ENCODE measurements at regions not wholly inside any gene's neighbourhood (a gene's known extent, or its start where the extent isn't known, plus 50 kb on each side); places are given as distances from the start of the nearest gene placed in this dataset.

DNA sequence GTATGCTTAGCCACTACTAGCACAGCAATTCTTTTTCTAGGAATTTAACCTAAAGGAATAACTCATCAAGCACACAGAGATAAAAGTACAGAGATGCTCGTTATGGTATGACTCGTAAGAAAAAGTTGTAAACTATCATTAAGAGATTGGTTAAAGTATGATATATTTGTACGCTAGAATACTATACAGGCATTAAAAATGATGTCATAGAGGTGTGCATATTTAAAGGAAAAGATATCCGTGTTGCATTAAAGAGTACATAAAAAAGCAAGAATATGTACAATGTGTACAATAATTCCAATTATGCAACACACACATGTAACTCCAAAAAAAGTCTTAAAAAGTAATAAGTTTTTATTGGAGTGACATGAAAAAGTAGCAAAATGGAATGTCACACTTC is 54.5 kb upstream of the PALM2AKAP2 start:
- no peak overlapping the region for H3K27ac ChIP-seq (ENCODE audit: low read depth in 1 of 2, low read length in 2 of 2)
- ATAC-seq (ENCODE audit: poor library complexity) (no peak), DNase-seq (no peak)
- Mint-ChIP-seq H3K9me3 (peaks cover 2% of the 10 kb centered on the region), H3K27ac (no peak overlapping the region), H3K27me3 (peaks cover 8% of the 10 kb centered on the region), H3K36me3 (ENCODE audit: low read depth) (no peaks in the 10 kb centered on the region), H3K4me3 (no peak overlapping the region), H3K4me1 (ENCODE audit: low read depth) (no peaks in the 10 kb centered on the region)
- no peaks in the 10 kb centered on the region for H3K27me3 ChIP-seq (ENCODE audit: control insufficient read depth in 1 of 2, insufficient read depth in 2 of 2, low read length in 2 of 2)
- H3K4me3 ChIP-seq (ENCODE audit: low read length): no peak overlapping the region
- H3K36me3 ChIP-seq (ENCODE audit: insufficient read depth, low read length): no peaks in the 10 kb centered on the region
- intact Hi-C loops (cut with DNase I, micrococcal nuclease): no loop called here
- peaks cover 0 to 4% of the 10 kb centered on the region in 2 experiments for H3K9me3 ChIP-seq (ENCODE audit: control insufficient read depth in 1 of 2, insufficient read depth in 1 of 2, low read length in 2 of 2)
- TF ChIP-seq, protein P1, sequence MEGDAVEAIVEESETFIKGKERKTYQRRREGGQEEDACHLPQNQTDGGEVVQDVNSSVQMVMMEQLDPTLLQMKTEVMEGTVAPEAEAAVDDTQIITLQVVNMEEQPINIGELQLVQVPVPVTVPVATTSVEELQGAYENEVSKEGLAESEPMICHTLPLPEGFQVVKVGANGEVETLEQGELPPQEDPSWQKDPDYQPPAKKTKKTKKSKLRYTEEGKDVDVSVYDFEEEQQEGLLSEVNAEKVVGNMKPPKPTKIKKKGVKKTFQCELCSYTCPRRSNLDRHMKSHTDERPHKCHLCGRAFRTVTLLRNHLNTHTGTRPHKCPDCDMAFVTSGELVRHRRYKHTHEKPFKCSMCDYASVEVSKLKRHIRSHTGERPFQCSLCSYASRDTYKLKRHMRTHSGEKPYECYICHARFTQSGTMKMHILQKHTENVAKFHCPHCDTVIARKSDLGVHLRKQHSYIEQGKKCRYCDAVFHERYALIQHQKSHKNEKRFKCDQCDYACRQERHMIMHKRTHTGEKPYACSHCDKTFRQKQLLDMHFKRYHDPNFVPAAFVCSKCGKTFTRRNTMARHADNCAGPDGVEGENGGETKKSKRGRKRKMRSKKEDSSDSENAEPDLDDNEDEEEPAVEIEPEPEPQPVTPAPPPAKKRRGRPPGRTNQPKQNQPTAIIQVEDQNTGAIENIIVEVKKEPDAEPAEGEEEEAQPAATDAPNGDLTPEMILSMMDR (IDR thresholded peaks at IDR 0.05): no peak
- ChIA-PET POLR2A (no interaction called here), CTCF (no interaction called here)
- H3K4me1 ChIP-seq (ENCODE audit: insufficient read depth, low read length): no peaks in the 10 kb centered on the region

DNA sequence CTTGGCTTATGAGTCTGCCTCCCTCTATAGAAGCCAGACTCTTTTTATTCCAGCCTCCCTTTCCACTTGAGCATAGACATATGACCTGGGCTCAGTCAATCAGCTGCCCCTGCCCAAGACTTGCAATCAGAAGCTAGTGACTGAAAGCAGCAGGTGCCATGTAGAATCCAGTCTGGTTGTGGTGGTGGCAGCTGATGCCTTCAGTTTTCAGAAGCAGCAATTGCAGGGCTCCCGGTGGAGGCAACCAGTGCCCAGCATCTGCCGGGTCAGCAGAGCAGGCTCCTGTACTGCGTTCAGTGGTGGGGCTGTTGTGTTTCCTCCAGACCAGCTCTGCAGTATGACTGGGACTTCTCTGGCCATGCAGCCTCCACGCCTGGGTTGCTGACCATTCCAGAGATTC is 53.9 kb upstream of the PALM2AKAP2 start:
- Mint-ChIP-seq H3K9me3 (peaks cover 2% of the 10 kb centered on the region), H3K27ac (no peak overlapping the region), H3K27me3 (peaks cover 8% of the 10 kb centered on the region), H3K36me3 (ENCODE audit: low read depth) (no peaks in the 10 kb centered on the region), H3K4me3 (no peak overlapping the region), H3K4me1 (ENCODE audit: low read depth) (no peaks in the 10 kb centered on the region)
- Histone ChIP-seq H3K4me3 (ENCODE audit: low read length) (no peak overlapping the region), H3K27ac (ENCODE audit: low read depth in 1 of 2, low read length in 2 of 2) (no peak overlapping the region), H3K4me1 (ENCODE audit: insufficient read depth, low read length) (no peaks in the 10 kb centered on the region), H3K27me3 (ENCODE audit: control insufficient read depth in 1 of 2, insufficient read depth in 2 of 2, low read length in 2 of 2) (no peaks in the 10 kb centered on the region), H3K9me3 (ENCODE audit: control insufficient read depth in 1 of 2, insufficient read depth in 1 of 2, low read length in 2 of 2) (peaks cover 0 to 4% of the 10 kb centered on the region in 2 experiments), H3K36me3 (ENCODE audit: insufficient read depth, low read length) (no peaks in the 10 kb centered on the region)
- TF ChIP-seq, protein P1 (IDR thresholded peaks at IDR 0.05): no peak
- CTCF ChIA-PET: no interaction called here
- DNase-seq: no peak
- intact Hi-C loops (cut with DNase I, micrococcal nuclease): no loop called here
- ATAC-seq (ENCODE audit: poor library complexity): no peak
- POLR2A ChIA-PET: no interaction called here

DNA sequence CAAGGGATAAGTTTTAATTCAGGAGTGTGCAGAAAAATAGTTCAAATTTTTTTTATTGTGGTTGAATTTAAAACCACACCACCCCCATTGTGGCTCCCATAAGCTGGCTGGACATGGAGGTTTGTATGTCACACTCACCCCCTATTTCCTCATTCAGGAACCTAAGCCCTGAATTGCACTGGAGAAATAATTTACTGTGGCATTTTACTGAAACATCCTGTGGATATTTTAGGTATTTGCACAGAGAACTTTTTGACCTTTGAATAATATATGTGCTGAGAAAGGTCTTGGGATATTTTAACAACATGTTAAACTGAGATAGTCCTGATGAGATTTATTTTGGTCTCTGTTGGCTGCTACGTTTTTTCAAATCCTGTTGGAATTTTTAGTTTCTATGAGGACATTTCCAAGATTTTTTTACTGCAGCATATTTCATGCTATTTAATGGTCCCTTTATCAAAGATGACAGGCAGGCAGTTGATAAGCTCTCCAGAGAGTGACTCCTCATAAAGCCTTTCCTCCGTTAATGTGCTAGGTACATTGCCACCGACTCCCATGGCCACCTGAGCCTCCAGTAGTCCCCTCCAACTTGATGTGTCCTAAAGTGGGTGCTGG is 51.2 kb upstream of the PALM2AKAP2 start:
- intact Hi-C loops (cut with DNase I, micrococcal nuclease): no loop called here
- TF ChIP-seq, protein P1 (IDR thresholded peaks at IDR 0.05): no peak
- H3K36me3 ChIP-seq (ENCODE audit: insufficient read depth, low read length): no peaks in the 10 kb centered on the region
- H3K4me1 Mint-ChIP-seq (ENCODE audit: low read depth): no peaks in the 10 kb centered on the region
- H3K27me3 Mint-ChIP-seq: peaks cover 4% of the 10 kb centered on the region
- H3K4me3 Mint-ChIP-seq: no peak overlapping the region
- ChIA-PET POLR2A (no interaction called here), CTCF (no interaction called here)
- H3K9me3 Mint-ChIP-seq: peaks cover 2% of the 10 kb centered on the region
- no peaks in the 10 kb centered on the region for H3K4me1 ChIP-seq (ENCODE audit: insufficient read depth, low read length)
- DNase-seq: no peak
- no peak overlapping the region for H3K27ac ChIP-seq (ENCODE audit: low read depth in 1 of 2, low read length in 2 of 2)
- no peaks in the 10 kb centered on the region for H3K27me3 ChIP-seq (ENCODE audit: control insufficient read depth in 1 of 2, insufficient read depth in 2 of 2, low read length in 2 of 2)
- no peak overlapping the region for H3K27ac Mint-ChIP-seq
- H3K4me3 ChIP-seq (ENCODE audit: low read length): no peak overlapping the region
- ATAC-seq (ENCODE audit: poor library complexity): no peak
- no peaks in the 10 kb centered on the region for H3K36me3 Mint-ChIP-seq (ENCODE audit: low read depth)
- H3K9me3 ChIP-seq (ENCODE audit: control insufficient read depth in 1 of 2, insufficient read depth in 1 of 2, low read length in 2 of 2): no peaks in the 10 kb centered on the region
